ENCODE measurements at regions not wholly inside any gene's neighbourhood (a gene's known extent, or its start where the extent isn't known, plus 50 kb on each side); places are given as distances from the start of the nearest gene placed in this dataset.

- no peak overlapping the region for H3K27ac ChIP-seq (ENCODE audit: low read depth, low read length)
- H3K9me3 ChIP-seq (ENCODE audit: insufficient read depth, low read length): no peaks in the 10 kb centered on the region
- H2AFZ ChIP-seq (ENCODE audit: low read depth, low read length, severe bottlenecking): no peak overlapping the region
- no peaks in the 10 kb centered on the region for H4K20me1 ChIP-seq (ENCODE audit: low read depth, low read length)
- H3K9ac ChIP-seq (ENCODE audit: low read length): no peak overlapping the region
- no peaks in the 10 kb centered on the region for H3K79me2 ChIP-seq (ENCODE audit: insufficient read depth, low read length)
- no peak overlapping the region for H3K4me2 ChIP-seq (ENCODE audit: low read depth, low read length, poor library complexity, severe bottlenecking)
- TF ChIP-seq CTCF (IDR thresholded peaks at IDR 0.05; ENCODE audit: insufficient read depth, low read length, poor library complexity, severe bottlenecking) (no peak), EZH2phosphoT487 (conservative IDR thresholded peaks at IDR 0.05; ENCODE audit: low read length) (no peak)
- H3F3A ChIP-seq (ENCODE audit: insufficient read depth): no peaks in the 10 kb centered on the region
- no peaks in the 10 kb centered on the region for H3K9me2 ChIP-seq (replicated peaks; ENCODE audit: insufficient read depth, low read length)
- H3K4me3 ChIP-seq (ENCODE audit: insufficient read depth, low read length, poor library complexity, severe bottlenecking): no peak overlapping the region
- H3K36me3 ChIP-seq (ENCODE audit: low read length): no peaks in the 10 kb centered on the region
- H3K27me3 ChIP-seq (ENCODE audit: low read length): no peaks in the 10 kb centered on the region
Observed at GRCh38 chr12:107326237-107326636, 232.9 kb upstream of the CRY1 start.

- Histone ChIP-seq H3K4me2 (ENCODE audit: low read depth, low read length, poor library complexity, severe bottlenecking) (no peak overlapping the region), H3K36me3 (ENCODE audit: low read length) (no peaks in the 10 kb centered on the region), H3K79me2 (ENCODE audit: insufficient read depth, low read length) (no peaks in the 10 kb centered on the region), H3K9me2 (replicated peaks; ENCODE audit: insufficient read depth, low read length) (no peaks in the 10 kb centered on the region), H4K20me1 (ENCODE audit: low read depth, low read length) (no peaks in the 10 kb centered on the region), H3K9ac (ENCODE audit: low read length) (no peak overlapping the region), H3K27ac (ENCODE audit: low read depth, low read length) (no peak overlapping the region), H3K27me3 (ENCODE audit: low read length) (no peaks in the 10 kb centered on the region), H3K4me3 (ENCODE audit: insufficient read depth, low read length, poor library complexity, severe bottlenecking) (no peak overlapping the region), H3F3A (ENCODE audit: insufficient read depth) (no peaks in the 10 kb centered on the region), H3K9me3 (ENCODE audit: insufficient read depth, low read length) (no peaks in the 10 kb centered on the region), H2AFZ (ENCODE audit: low read depth, low read length, severe bottlenecking) (no peak overlapping the region)
- TF ChIP-seq EZH2phosphoT487 (conservative IDR thresholded peaks at IDR 0.05; ENCODE audit: low read length) (no peak), CTCF (IDR thresholded peaks at IDR 0.05; ENCODE audit: insufficient read depth, low read length, poor library complexity, severe bottlenecking) (no peak)
Observed at GRCh38 chr12:107327651-107328182, 234.4 kb upstream of the CRY1 start.

- Histone ChIP-seq H2AFZ (ENCODE audit: low read depth, low read length, severe bottlenecking) (no peak overlapping the region), H3K9ac (ENCODE audit: low read length) (no peak overlapping the region), H3K4me2 (ENCODE audit: low read depth, low read length, poor library complexity, severe bottlenecking) (no peak overlapping the region), H3K27me3 (ENCODE audit: low read length) (no peaks in the 10 kb centered on the region), H3K79me2 (ENCODE audit: insufficient read depth, low read length) (no peaks in the 10 kb centered on the region), H3F3A (ENCODE audit: insufficient read depth) (no peaks in the 10 kb centered on the region), H3K36me3 (ENCODE audit: low read length) (no peaks in the 10 kb centered on the region), H4K20me1 (ENCODE audit: low read depth, low read length) (no peaks in the 10 kb centered on the region), H3K9me2 (replicated peaks; ENCODE audit: insufficient read depth, low read length) (no peaks in the 10 kb centered on the region), H3K27ac (ENCODE audit: low read depth, low read length) (no peak overlapping the region), H3K9me3 (ENCODE audit: insufficient read depth, low read length) (no peaks in the 10 kb centered on the region), H3K4me3 (ENCODE audit: insufficient read depth, low read length, poor library complexity, severe bottlenecking) (no peak overlapping the region)
- TF ChIP-seq CTCF (IDR thresholded peaks at IDR 0.05; ENCODE audit: insufficient read depth, low read length, poor library complexity, severe bottlenecking) (no peak), EZH2phosphoT487 (conservative IDR thresholded peaks at IDR 0.05; ENCODE audit: low read length) (no peak)
Observed at GRCh38 chr12:107328442-107329133, 235.2 kb upstream of the CRY1 start.

All from SU-DHL-6 (cell line).